ENCODE measurements at regions not wholly inside any gene's neighbourhood (a gene's known extent, or its start where the extent isn't known, plus 50 kb on each side); places are given as distances from the start of the nearest gene placed in this dataset.
"Not testable (repeated sequence)": the region's sequence is repeated elsewhere in the genome, so short reads cannot be mapped to it uniquely, and the experiment has no call there.

- H3K9me3 Mint-ChIP-seq (ENCODE audit: unreplicated experiment) = no peaks in the 10 kb centered on the region
- peaks cover 7% of the 10 kb centered on the region for H3K4me1 Mint-ChIP-seq (ENCODE audit: unreplicated experiment)
- peaks cover 3% of the 10 kb centered on the region for H3K36me3 Mint-ChIP-seq (ENCODE audit: low read depth, unreplicated experiment)
- H3K4me3 Mint-ChIP-seq (ENCODE audit: unreplicated experiment) = no peak overlapping the region
- H3K27me3 Mint-ChIP-seq (ENCODE audit: unreplicated experiment) = peaks cover 8% of the 10 kb centered on the region
- TF ChIP-seq, protein P1, sequence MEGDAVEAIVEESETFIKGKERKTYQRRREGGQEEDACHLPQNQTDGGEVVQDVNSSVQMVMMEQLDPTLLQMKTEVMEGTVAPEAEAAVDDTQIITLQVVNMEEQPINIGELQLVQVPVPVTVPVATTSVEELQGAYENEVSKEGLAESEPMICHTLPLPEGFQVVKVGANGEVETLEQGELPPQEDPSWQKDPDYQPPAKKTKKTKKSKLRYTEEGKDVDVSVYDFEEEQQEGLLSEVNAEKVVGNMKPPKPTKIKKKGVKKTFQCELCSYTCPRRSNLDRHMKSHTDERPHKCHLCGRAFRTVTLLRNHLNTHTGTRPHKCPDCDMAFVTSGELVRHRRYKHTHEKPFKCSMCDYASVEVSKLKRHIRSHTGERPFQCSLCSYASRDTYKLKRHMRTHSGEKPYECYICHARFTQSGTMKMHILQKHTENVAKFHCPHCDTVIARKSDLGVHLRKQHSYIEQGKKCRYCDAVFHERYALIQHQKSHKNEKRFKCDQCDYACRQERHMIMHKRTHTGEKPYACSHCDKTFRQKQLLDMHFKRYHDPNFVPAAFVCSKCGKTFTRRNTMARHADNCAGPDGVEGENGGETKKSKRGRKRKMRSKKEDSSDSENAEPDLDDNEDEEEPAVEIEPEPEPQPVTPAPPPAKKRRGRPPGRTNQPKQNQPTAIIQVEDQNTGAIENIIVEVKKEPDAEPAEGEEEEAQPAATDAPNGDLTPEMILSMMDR (IDR thresholded peaks at IDR 0.05; ENCODE audit: unreplicated experiment) = no peak
- no peak for DNase-seq (ENCODE audit: low spot score)
- no peak overlapping the region for H3K27ac Mint-ChIP-seq (ENCODE audit: unreplicated experiment)
Observed at GRCh38 chr2:239800785-239801386, 224.3 kb downstream of the NDUFA10 start.

DNA sequence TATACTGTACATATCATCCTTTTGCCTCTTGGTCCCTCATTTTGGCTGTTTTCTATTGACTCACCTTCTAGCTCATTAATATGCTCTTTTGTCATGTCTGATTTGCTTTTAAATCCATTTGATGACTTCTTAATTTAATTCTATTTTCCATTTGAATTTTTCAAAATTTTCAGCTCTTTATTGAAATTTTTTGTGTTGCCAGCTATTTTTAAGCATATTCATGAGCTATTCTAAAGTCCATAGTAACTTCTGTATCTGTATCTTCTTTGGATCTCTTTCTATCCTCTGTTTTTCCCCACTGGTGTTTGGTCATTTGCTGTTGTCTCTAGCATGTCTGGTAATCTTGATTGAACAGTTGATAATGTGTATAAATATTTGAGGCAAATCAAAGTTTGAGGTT is 227.8 kb downstream of the NDUFA10 start:
- TF ChIP-seq, protein P1 (IDR thresholded peaks at IDR 0.05; ENCODE audit: unreplicated experiment) = no peak
- Mint-ChIP-seq H3K4me3 (ENCODE audit: unreplicated experiment) (no peak overlapping the region), H3K27ac (ENCODE audit: unreplicated experiment) (no peak overlapping the region), H3K27me3 (ENCODE audit: unreplicated experiment) (peaks cover 6% of the 10 kb centered on the region), H3K36me3 (ENCODE audit: low read depth, unreplicated experiment) (peaks cover 3% of the 10 kb centered on the region), H3K9me3 (ENCODE audit: unreplicated experiment) (no peaks in the 10 kb centered on the region), H3K4me1 (ENCODE audit: unreplicated experiment) (peaks cover 7% of the 10 kb centered on the region)
- no peak for DNase-seq (ENCODE audit: low spot score)

GRCh38 chr2:239795761-239796160 is 229.4 kb downstream of the NDUFA10 start:
- not testable (repeated sequence) for H3K36me3 Mint-ChIP-seq (ENCODE audit: low read depth, unreplicated experiment); H3K9me3 Mint-ChIP-seq (ENCODE audit: unreplicated experiment); H3K27ac Mint-ChIP-seq (ENCODE audit: unreplicated experiment); H3K4me3 Mint-ChIP-seq (ENCODE audit: unreplicated experiment); DNase-seq (ENCODE audit: low spot score); H3K27me3 Mint-ChIP-seq (ENCODE audit: unreplicated experiment); H3K4me1 Mint-ChIP-seq (ENCODE audit: unreplicated experiment)

DNA sequence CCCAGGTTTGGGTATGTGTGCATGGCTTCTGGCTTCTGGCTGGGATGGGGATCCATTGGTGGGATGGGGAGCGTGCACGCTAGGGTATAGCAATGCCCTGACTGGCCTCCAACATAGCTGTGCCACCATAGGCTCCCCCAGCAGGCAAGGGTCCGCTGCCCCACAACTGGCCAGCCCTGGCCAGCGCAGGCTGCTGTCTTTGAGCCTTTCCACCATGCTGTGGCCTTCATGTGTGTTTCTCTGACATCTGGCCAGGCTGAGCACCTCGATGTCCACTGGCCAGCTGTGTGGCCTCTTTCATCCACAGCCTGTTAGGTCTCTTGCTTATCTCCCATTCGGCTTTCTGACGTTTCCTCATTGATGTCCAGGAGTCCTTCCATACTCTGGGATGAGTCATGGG is 231.3 kb downstream of the NDUFA10 start:
- DNase-seq (ENCODE audit: low spot score) = no peak
- Mint-ChIP-seq H3K27me3 (ENCODE audit: unreplicated experiment) (no peaks in the 10 kb centered on the region), H3K36me3 (ENCODE audit: low read depth, unreplicated experiment) (no peaks in the 10 kb centered on the region), H3K27ac (ENCODE audit: unreplicated experiment) (no peak overlapping the region), H3K9me3 (ENCODE audit: unreplicated experiment) (no peaks in the 10 kb centered on the region), H3K4me1 (ENCODE audit: unreplicated experiment) (peaks cover 15% of the 10 kb centered on the region), H3K4me3 (ENCODE audit: unreplicated experiment) (no peak overlapping the region)
- TF ChIP-seq, protein P1 (IDR thresholded peaks at IDR 0.05; ENCODE audit: unreplicated experiment) = no peak

- Mint-ChIP-seq H3K27me3 (ENCODE audit: unreplicated experiment) (no peaks in the 10 kb centered on the region), H3K4me1 (ENCODE audit: unreplicated experiment) (peaks cover 23% of the 10 kb centered on the region), H3K9me3 (ENCODE audit: unreplicated experiment) (no peaks in the 10 kb centered on the region), H3K27ac (ENCODE audit: unreplicated experiment) (no peak overlapping the region), H3K36me3 (ENCODE audit: low read depth, unreplicated experiment) (no peaks in the 10 kb centered on the region), H3K4me3 (ENCODE audit: unreplicated experiment) (no peak overlapping the region)
- no peak for DNase-seq (ENCODE audit: low spot score)
- TF ChIP-seq, protein P1 (IDR thresholded peaks at IDR 0.05; ENCODE audit: unreplicated experiment) = no peak
Observed at GRCh38 chr2:239793086-239793485, 232.1 kb downstream of the NDUFA10 start.

Measured in endothelial cell (in vitro differentiated cells).